Raji (cell line): ENCODE measurements at regions not wholly inside any gene's neighbourhood (a gene's known extent, or its start where the extent isn't known, plus 50 kb on each side); places are given as distances from the start of the nearest gene placed in this dataset.

Experiments used
- POLR2A ChIP-seq: IDR thresholded peaks from 2 replicates; pipeline ENCODE4 v1.6.1; 2011; ENCODE audit warnings: low read depth, low read length, control low read depth; ENCODE audit not compliant: insufficient read depth

- TF ChIP-seq POLR2A, result no peak
Measured at GRCh38 chr20:18984238-18985200, 170.9 kb downstream of the SCP2D1 start.

GRCh38 chr20:18985551-18985950, 172.0 kb downstream of the SCP2D1 start:
- no peak for TF ChIP-seq POLR2A

- TF ChIP-seq POLR2A, result no peak
Measured at GRCh38 chr20:18986146-18986830, 172.7 kb downstream of the SCP2D1 start.

GRCh38 chr20:18986895-18987580, 173.5 kb downstream of the SCP2D1 start:
- no peak for TF ChIP-seq POLR2A

- no peak for TF ChIP-seq POLR2A
Measured at GRCh38 chr20:18987781-18988360, 174.3 kb downstream of the SCP2D1 start.

- TF ChIP-seq POLR2A, result no peak
Measured at GRCh38 chr20:18988701-18989100, 175.1 kb downstream of the SCP2D1 start.

GRCh38 chr20:18989736-18990474, 176.3 kb downstream of the SCP2D1 start:
- no peak for TF ChIP-seq POLR2A

GRCh38 chr20:18991012-18991411, 177.4 kb downstream of the SCP2D1 start:
- TF ChIP-seq POLR2A, result no peak

GRCh38 chr20:18992418-18992817, 178.8 kb downstream of the SCP2D1 start:
- TF ChIP-seq POLR2A, result no peak

- TF ChIP-seq POLR2A, result no peak
Measured at GRCh38 chr20:18995455-18995854, 181.9 kb downstream of the SCP2D1 start.

- no peak for TF ChIP-seq POLR2A
Measured at GRCh38 chr20:18999086-18999485, 185.5 kb downstream of the SCP2D1 start.

GRCh38 chr20:19000078-19000477, 186.5 kb downstream of the SCP2D1 start:
- TF ChIP-seq POLR2A, result no peak

- TF ChIP-seq POLR2A, result no peak
Measured at GRCh38 chr20:19001177-19001576, 187.6 kb downstream of the SCP2D1 start.
